Astrocyte of the spinal cord (primary cell): ENCODE measurements at regions not wholly inside any gene's neighbourhood (a gene's known extent, or its start where the extent isn't known, plus 50 kb on each side); places are given as distances from the start of the nearest gene placed in this dataset.

Experiments used
- DNase-seq: peaks from one replicate; pipeline ENCODE4 v3.0.0; 2011; ENCODE audit warnings: low read depth, low spot score
- H3K4me3 ChIP-seq: 2 replicates; pipeline ENCODE4 v1.5.1; 2011; ENCODE audit warnings: low read depth, mild to moderate bottlenecking, low read length, moderate library complexity
- CTCF ChIP-seq: IDR thresholded peaks from 2 replicates; pipeline ENCODE4 v1.5.1; 2012; ENCODE audit warnings: low read depth, mild to moderate bottlenecking, low read length, inconsistent platforms
- in situ Hi-C: cut with HindIII; loops from 2 replicates; pipeline ENCODE4 v1.10.0; 2017; ENCODE audit warnings: low sequenced_read_pairs

- TF ChIP-seq CTCF: no peak
- in situ Hi-C loops: no loop called here
- H3K4me3 ChIP-seq: no peak overlapping the region
- DNase-seq: no peak
Measured at GRCh38 chr9:135416664-135417290, 62.8 kb upstream of the PPP1R26 start.

GRCh38 chr9:135418161-135418560 is 61.4 kb upstream of the PPP1R26 start:
- TF ChIP-seq CTCF: no peak
- no peak overlapping the region for H3K4me3 ChIP-seq
- DNase-seq: no peak
- in situ Hi-C loops: no loop called here

- DNase-seq: no peak
- no peak for TF ChIP-seq CTCF
- in situ Hi-C loops: no loop called here
- no peak overlapping the region for H3K4me3 ChIP-seq
Measured at GRCh38 chr9:135419106-135419505, 60.5 kb upstream of the PPP1R26 start.

GRCh38 chr9:135422341-135422944 is 57.1 kb upstream of the PPP1R26 start:
- TF ChIP-seq CTCF: no peak
- no peak overlapping the region for H3K4me3 ChIP-seq
- no peak for DNase-seq
- in situ Hi-C loops: no loop called here

GRCh38 chr9:135423725-135424124 is 55.9 kb upstream of the PPP1R26 start:
- in situ Hi-C loops: no loop called here
- no peak overlapping the region for H3K4me3 ChIP-seq
- no peak for TF ChIP-seq CTCF

More at GRCh38 chr9:135423725-135424124, 55.9 kb upstream of the PPP1R26 start:
- DNase-seq: no peak
